Neural progenitor cell (in vitro differentiated cells): ENCODE measurements at regions not wholly inside any gene's neighbourhood (a gene's known extent, or its start where the extent isn't known, plus 50 kb on each side); places are given as distances from the start of the nearest gene placed in this dataset.

ENCODE experiments used
- CTCF ChIP-seq: fragments of 200-600 bp; sonication (generic); IDR thresholded peaks from 2 replicates; pipeline ENCODE4 v1.5.1; 2017; ENCODE audit warnings: antibody characterized with exemption, mild to moderate bottlenecking
- EZH2 ChIP-seq: fragments of 200-600 bp; sonication (generic); IDR thresholded peaks from 2 replicates; pipeline ENCODE4 v1.6.1; 2017; ENCODE audit warnings: antibody characterized with exemption, mild to moderate bottlenecking, moderate library complexity
- EZH2phosphoT487 ChIP-seq: fragments of 200-600 bp; sonication (generic); IDR thresholded peaks from 2 replicates; pipeline ENCODE4 v1.6.1; 2017; ENCODE audit warnings: antibody characterized with exemption

- no peak for TF ChIP-seq CTCF
- TF ChIP-seq EZH2phosphoT487, result no peak
- no peak for TF ChIP-seq EZH2
Observed at GRCh38 chr11:126123686-126124085, 61.0 kb upstream of the CDON start.
